Islet of Langerhans (tissue), 1 donor: ENCODE measurements at regions not wholly inside any gene's neighbourhood (a gene's known extent, or its start where the extent isn't known, plus 50 kb on each side); places are given as distances from the start of the nearest gene placed in this dataset.

Experiments
- FAIRE-seq: peaks from one replicate; lab custom pipeline; 2011; peaks lifted over from hg19 to GRCh38; lab: Jason Lieb, UNC

GRCh38 chr15:46861796-46862195 is 855.5 kb upstream of the SEMA6D start:
- no peak for FAIRE-seq

DNA sequence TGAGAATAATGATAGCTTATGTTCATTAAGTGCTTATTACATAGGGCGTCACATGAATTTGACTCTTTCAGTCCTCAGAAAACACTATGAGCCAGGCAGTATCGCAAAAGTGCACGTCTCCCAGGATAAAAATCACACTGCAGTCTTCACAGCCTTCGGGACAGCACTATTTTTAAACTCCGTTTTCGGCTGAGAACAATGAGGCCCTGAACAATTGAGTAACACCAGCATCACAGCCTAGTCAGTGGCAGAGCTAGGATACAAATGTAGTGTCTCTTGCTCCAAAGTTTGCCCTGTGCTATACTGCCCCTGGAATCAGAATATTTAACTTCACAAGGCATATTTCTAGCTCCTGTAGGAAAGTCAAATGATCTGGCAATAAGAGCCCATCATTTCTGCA is 852.1 kb upstream of the SEMA6D start:
- no peak for FAIRE-seq

DNA sequence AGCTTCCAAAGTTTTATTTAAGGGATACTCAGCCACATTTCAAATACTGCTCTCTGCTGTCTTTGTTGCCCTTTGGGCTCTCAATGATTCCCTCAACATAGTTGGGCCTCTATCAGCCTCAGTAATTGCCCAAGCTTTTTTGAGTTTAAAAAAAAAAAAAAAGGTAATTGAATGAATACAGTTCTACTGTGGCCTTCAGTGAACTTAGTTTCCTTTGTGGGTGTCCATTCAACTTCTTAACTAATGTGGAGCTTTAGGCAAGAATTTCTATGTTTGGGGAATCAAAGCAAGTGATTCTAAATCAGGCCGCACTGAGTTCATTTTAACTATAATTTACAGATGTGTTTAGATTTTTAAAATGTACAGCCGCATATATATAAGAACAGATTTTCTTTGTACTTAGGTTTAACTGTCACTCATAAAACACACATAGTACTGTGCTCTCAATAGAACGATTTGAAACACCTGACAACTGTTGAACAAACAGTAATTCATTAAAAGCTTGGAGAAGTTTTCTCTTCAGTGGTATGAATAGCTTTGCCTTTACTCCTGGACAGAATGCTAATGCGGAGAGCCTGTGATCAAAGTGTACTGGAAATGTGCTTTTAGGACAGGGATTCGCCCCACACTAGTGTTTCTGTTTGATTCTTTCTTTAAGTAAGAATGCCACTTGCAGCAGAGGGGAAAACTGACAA is 844.9 kb upstream of the SEMA6D start:
- no peak for FAIRE-seq

DNA sequence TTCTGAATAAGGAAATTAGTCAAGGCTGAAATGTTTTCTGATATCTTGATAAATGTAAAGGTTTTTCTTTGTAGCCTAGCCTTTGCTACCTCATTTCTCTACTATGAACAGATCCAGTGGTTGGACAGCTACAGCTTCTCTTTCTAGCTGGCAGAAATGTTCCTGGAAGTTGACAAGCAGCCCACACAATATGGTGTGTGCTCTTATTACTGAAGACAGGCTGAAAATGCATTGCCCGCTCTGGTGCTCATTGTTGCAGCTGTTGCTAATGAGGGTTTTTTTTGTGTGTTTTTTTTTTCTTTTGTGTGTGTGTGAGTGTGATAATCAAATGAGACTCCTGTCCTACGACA is 844.3 kb upstream of the SEMA6D start:
- FAIRE-seq: no peak

DNA sequence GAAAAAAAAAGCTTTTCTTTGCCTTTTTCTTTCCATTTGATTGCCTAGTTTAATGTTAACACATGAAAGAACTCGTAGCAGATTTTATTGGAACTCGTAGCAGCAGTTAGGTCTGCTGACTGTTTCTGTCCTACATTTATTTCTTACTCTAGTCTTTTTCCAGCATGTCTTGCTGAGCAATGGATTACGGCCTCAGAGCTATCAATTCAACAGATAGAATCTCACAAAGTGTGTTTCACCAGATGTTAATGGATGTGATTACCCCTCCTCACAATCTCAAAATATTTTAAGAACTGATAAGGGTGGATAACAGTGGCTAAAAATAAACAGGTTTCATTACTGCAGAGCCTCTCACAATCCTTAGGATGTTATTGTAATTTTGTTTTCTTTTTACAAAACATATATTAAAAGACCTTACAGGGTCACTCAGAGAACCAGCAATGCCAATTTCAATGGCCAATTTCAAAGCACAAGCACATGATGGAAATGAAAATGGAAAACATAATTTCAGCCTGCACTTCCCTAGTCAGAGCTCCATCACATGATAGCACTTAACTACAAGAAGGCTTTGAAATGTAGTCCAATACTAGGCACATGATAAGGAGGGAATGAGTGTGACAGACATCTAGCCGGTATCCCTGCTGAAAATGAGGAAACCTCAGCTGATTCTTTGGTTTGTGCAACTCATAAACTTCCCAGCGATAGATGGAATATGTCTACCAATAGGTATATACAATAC is 838.1 kb upstream of the SEMA6D start:
- FAIRE-seq: no peak

GRCh38 chr15:46880791-46881190 is 836.5 kb upstream of the SEMA6D start:
- no peak for FAIRE-seq

GRCh38 chr15:46892621-46893160 is 824.6 kb upstream of the SEMA6D start:
- FAIRE-seq: no peak

- no peak for FAIRE-seq
Measured at GRCh38 chr15:46894644-46895043, 822.7 kb upstream of the SEMA6D start.

DNA sequence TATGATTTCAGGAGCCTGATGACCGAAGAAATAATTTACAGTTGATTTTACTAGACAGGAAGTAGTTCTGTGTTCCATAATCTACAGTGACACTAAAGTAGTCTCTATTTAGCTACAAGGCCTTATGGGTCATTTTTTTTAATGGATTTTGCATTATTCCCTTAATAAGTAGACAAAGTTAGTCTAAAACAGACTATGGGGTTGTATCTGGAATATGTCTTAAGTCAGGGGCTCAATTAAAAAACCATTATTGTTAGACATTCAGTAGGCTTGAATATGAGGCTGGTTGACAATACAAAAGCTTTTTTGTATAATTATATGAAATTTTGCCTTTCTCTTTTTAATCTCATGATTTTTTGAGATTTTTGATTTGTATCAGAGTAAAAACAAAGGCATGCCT is 820.0 kb upstream of the SEMA6D start:
- no peak for FAIRE-seq

- FAIRE-seq: no peak
Measured at GRCh38 chr15:46901001-46901400, 816.3 kb upstream of the SEMA6D start.

DNA sequence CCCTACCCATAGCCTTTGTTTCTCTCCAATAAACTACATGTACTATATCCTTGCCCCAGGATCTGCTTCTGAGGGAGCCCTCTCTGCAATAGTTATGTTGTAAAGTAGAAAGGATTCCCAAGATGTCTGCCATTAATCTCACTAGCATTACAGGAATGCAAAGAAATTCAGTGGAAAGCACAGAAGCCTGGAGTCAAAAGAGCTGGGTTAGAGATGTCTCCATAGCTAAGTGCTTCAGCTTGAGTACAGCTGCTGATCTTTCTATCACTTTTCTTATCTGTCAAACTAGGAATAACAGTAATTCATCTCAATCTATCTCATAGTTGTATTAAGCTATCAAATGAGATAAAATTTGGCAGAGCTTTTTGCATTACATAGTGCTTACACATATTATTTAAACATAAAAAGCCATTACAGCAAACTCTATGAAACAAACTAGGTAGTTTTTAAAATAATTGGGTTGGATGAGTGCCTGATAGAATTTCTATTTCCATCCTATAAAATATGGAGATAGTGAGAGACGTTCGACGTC is 799.5 kb upstream of the SEMA6D start:
- FAIRE-seq: no peak

- FAIRE-seq: no peak
Measured at GRCh38 chr15:46918462-46919140, 798.7 kb upstream of the SEMA6D start.

GRCh38 chr15:46921891-46922290 is 795.4 kb upstream of the SEMA6D start:
- no peak for FAIRE-seq

DNA sequence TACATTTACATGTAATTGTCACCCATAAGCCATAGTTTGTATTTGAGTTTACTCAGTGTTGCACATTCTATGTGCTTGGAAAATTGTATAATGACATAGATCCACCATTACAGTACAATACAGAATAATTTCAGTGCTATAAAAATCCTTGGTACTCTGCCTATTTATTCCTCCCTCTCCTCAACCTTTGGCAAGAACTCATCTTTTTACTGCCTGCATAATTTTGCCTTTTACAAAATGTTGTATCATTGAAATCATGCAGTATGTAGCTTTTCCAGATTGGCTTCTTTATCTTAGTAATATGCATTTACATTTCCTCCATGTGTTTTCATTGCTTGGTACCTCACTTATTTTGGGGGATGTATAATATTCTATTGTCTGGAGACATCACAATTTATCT is 786.9 kb upstream of the SEMA6D start:
- no peak for FAIRE-seq

- no peak for FAIRE-seq
Measured at GRCh38 chr15:46933332-46933731, 784.0 kb upstream of the SEMA6D start.

DNA sequence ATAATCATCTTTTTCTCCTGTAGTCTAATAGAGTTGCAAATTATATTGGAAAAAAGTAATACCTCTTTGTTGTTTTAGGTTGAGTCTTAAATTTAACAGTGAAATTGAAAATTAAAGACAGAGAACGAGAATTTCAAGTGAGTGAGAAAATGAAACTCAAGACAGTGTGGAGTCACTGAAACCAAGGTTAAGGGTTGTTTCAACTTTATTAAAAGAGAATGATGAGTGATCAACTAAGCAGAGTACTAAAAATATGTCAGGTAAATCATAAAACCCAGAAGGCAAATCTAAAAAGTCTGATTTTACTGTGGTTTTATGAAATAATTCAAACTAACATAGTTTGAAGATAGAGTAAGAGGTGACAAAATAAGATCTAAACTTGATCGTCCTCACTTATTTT is 782.5 kb upstream of the SEMA6D start:
- no peak for FAIRE-seq

GRCh38 chr15:46938169-46938568 is 779.1 kb upstream of the SEMA6D start:
- no peak for FAIRE-seq

- FAIRE-seq: no peak
Measured at GRCh38 chr15:46941241-46941640, 776.1 kb upstream of the SEMA6D start.

GRCh38 chr15:46946953-46947352 is 770.4 kb upstream of the SEMA6D start:
- no peak for FAIRE-seq

GRCh38 chr15:46955576-46955975 is 761.7 kb upstream of the SEMA6D start:
- no peak for FAIRE-seq

DNA sequence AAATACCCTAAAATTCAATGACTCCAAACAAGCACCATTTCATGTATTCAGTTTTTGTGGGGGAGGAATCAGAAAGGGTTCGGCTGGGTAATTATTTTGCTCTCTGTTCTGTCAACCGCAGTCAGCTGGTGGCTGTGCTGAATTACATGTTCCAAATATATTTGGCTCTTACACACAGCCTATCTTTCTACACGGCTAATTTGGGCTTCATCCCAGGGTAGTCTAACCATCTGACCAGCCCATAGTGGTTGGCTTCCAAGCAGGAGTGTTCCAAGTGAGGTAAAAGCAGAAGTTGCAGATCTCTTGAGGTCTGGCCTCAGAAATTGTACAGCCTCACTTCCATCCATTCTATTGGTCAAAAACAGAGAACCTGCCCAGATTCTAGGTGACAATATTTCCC is 760.8 kb upstream of the SEMA6D start:
- no peak for FAIRE-seq

GRCh38 chr15:46956881-46957280 is 760.4 kb upstream of the SEMA6D start:
- FAIRE-seq: no peak

DNA sequence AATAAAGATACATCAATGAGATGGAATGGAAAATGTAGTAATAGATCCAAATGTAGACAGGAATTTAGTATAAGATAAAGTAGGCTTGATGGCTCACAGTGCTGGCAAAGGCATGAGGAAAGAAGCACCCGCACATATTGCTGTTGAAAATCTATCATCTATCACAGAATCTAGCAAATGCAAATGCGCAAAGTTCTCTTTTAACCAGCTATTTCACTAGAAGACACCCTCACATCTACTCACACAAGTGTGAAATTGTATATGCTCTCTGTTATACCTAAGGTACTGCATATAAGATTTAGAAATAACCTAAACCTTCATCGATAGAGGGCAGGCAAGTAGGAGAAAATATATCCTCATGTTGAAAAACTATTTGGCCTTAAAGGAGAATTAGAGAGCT is 756.7 kb upstream of the SEMA6D start:
- FAIRE-seq: no peak
